ENCODE measurements at regions not wholly inside any gene's neighbourhood (a gene's known extent, or its start where the extent isn't known, plus 50 kb on each side); places are given as distances from the start of the nearest gene placed in this dataset.

- DNase-seq (ENCODE audit: unreplicated experiment): no peak
- H3K36me3 Mint-ChIP-seq (ENCODE audit: insufficient read depth, unreplicated experiment): no peaks in the 10 kb centered on the region
- H3K27ac Mint-ChIP-seq (ENCODE audit: low read depth, unreplicated experiment): no peak overlapping the region
- ChIA-PET POLR2A (interaction anchor here (0.7 kb wide), 1 partner anchor 1989 kb away, joined by 4 read pairs; no protein-coding TSS in a partner anchor), CTCF (interaction anchor here (0.6 kb wide), 3 partner anchors 44 to 379 kb away, joined by 3 read pairs; no protein-coding TSS in a partner anchor)
- intact Hi-C loops (cut with micrococcal nuclease): no loop called here
- TF ChIP-seq CTCF (IDR thresholded peaks at IDR 0.05; ENCODE audit: unreplicated experiment): no peak
- H3K4me1 Mint-ChIP-seq (ENCODE audit: insufficient read depth, unreplicated experiment): peaks cover 7% of the 10 kb centered on the region
- no peak overlapping the region for H3K4me3 Mint-ChIP-seq (ENCODE audit: unreplicated experiment)
- no peaks in the 10 kb centered on the region for H3K27me3 Mint-ChIP-seq (ENCODE audit: insufficient read depth, unreplicated experiment)
- BruUV-seq (replicated peaks): no TSS peak
- no peaks in the 10 kb centered on the region for H3K9me3 Mint-ChIP-seq (ENCODE audit: unreplicated experiment)
Observed at GRCh38 chr7:18166002-18166401, 138.4 kb upstream of the PRPS1L1 start.

- Mint-ChIP-seq H3K9me3 (ENCODE audit: unreplicated experiment) (no peaks in the 10 kb centered on the region), H3K4me3 (ENCODE audit: unreplicated experiment) (no peak overlapping the region), H3K36me3 (ENCODE audit: insufficient read depth, unreplicated experiment) (no peaks in the 10 kb centered on the region), H3K27ac (ENCODE audit: low read depth, unreplicated experiment) (no peak overlapping the region), H3K4me1 (ENCODE audit: insufficient read depth, unreplicated experiment) (peaks cover 5% of the 10 kb centered on the region), H3K27me3 (ENCODE audit: insufficient read depth, unreplicated experiment) (no peaks in the 10 kb centered on the region)
- CTCF ChIA-PET: interaction anchor here (0.6 kb wide), 1 partner anchor 23 kb away, joined by 3 read pairs; no protein-coding TSS in a partner anchor
- DNase-seq (ENCODE audit: unreplicated experiment): no peak
- no TSS peak for BruUV-seq (replicated peaks)
- intact Hi-C loops (cut with micrococcal nuclease): no loop called here
- POLR2A ChIA-PET: no interaction called here
- no peak for TF ChIP-seq CTCF (IDR thresholded peaks at IDR 0.05; ENCODE audit: unreplicated experiment)
Observed at GRCh38 chr7:18167815-18168214, 140.2 kb upstream of the PRPS1L1 start.

GRCh38 chr7:18174996-18175395 lies 147.3 kb upstream of the PRPS1L1 start:
- no peaks in the 10 kb centered on the region for H3K4me1 Mint-ChIP-seq (ENCODE audit: insufficient read depth, unreplicated experiment)
- CTCF ChIA-PET: interaction anchor here (0.8 kb wide), 1 partner anchor 18 kb away, joined by 4 read pairs; no protein-coding TSS in a partner anchor
- intact Hi-C loops (cut with micrococcal nuclease): no loop called here
- no peaks in the 10 kb centered on the region for H3K9me3 Mint-ChIP-seq (ENCODE audit: unreplicated experiment)
- no peak overlapping the region for H3K4me3 Mint-ChIP-seq (ENCODE audit: unreplicated experiment)
- no peaks in the 10 kb centered on the region for H3K27me3 Mint-ChIP-seq (ENCODE audit: insufficient read depth, unreplicated experiment)
- BruUV-seq (replicated peaks): no TSS peak
- no peak for DNase-seq (ENCODE audit: unreplicated experiment)
- POLR2A ChIA-PET: interaction anchor here (0.6 to 0.7 kb wide), 2 partner anchors 29 to 181 kb away, joined by 3 to 4 read pairs; no protein-coding TSS in a partner anchor
- no peaks in the 10 kb centered on the region for H3K36me3 Mint-ChIP-seq (ENCODE audit: insufficient read depth, unreplicated experiment)
- TF ChIP-seq CTCF (IDR thresholded peaks at IDR 0.05; ENCODE audit: unreplicated experiment): no peak
- H3K27ac Mint-ChIP-seq (ENCODE audit: low read depth, unreplicated experiment): no peak overlapping the region

- no peak overlapping the region for H3K27ac Mint-ChIP-seq (ENCODE audit: low read depth, unreplicated experiment)
- BruUV-seq (replicated peaks): no TSS peak
- no peaks in the 10 kb centered on the region for H3K36me3 Mint-ChIP-seq (ENCODE audit: insufficient read depth, unreplicated experiment)
- ChIA-PET CTCF (interaction anchor here (0.6 to 0.8 kb wide), 3 partner anchors 17 to 335 kb away, joined by 3 to 4 read pairs (median 3); no protein-coding TSS in a partner anchor), POLR2A (interaction anchor here (0.6 to 0.7 kb wide), 2 partner anchors 28 to 182 kb away, joined by 3 to 4 read pairs; no protein-coding TSS in a partner anchor)
- no peaks in the 10 kb centered on the region for H3K4me1 Mint-ChIP-seq (ENCODE audit: insufficient read depth, unreplicated experiment)
- no peaks in the 10 kb centered on the region for H3K27me3 Mint-ChIP-seq (ENCODE audit: insufficient read depth, unreplicated experiment)
- intact Hi-C loops (cut with micrococcal nuclease): no loop called here
- H3K9me3 Mint-ChIP-seq (ENCODE audit: unreplicated experiment): no peaks in the 10 kb centered on the region
- no peak for TF ChIP-seq CTCF (IDR thresholded peaks at IDR 0.05; ENCODE audit: unreplicated experiment)
- H3K4me3 Mint-ChIP-seq (ENCODE audit: unreplicated experiment): no peak overlapping the region
- no peak for DNase-seq (ENCODE audit: unreplicated experiment)
Observed at GRCh38 chr7:18175801-18176450, 148.3 kb upstream of the PRPS1L1 start.
